Endothelial cell of umbilical vein (primary cell): ENCODE measurements at regions not wholly inside any gene's neighbourhood (a gene's known extent, or its start where the extent isn't known, plus 50 kb on each side); places are given as distances from the start of the nearest gene placed in this dataset.

Experiments
- BruUV-seq: library from RNA; stranded (reverse); fragments of 400-500 nt; replicated peaks from 2 replicates; lab custom pipeline; 2021; lab: Mats Ljungman, UMichigan
- CTCF ChIA-PET: fragments of 300-600, 350-600 bp; sonication (Branson Sonifier 250); formaldehyde crosslinking; loops from one replicate; lab custom pipeline; 2021; ENCODE audit warnings: antibody characterized with exemption, inconsistent platforms; lab: Charles Lee
- POLR2A ChIA-PET: fragments of 300-600, 350-600 bp; sonication (Branson Sonifier 250); formaldehyde crosslinking; loops from one replicate; lab custom pipeline; 2021; ENCODE audit warnings: antibody characterized with exemption, inconsistent platforms; lab: Charles Lee
- DNase-seq: peaks from one replicate; pipeline ENCODE4 v3.0.0-alpha.2; 2011; ENCODE audit warnings: low read depth, low spot score
- FAIRE-seq: peaks from 2 replicates; lab custom pipeline; 2011; peaks lifted over from hg19 to GRCh38; lab: Jason Lieb, UNC
- H2AFZ ChIP-seq: 2 replicates; pipeline ENCODE4 v1.6.0; 2012; ENCODE audit warnings: low read depth, low read length, control low read depth, inconsistent platforms
- H3K27ac ChIP-seq: 2 replicates; pipeline ENCODE4 v1.5.1; 2011; ENCODE audit warnings: low read depth, mild to moderate bottlenecking, control low read depth, low read length, moderate library complexity; ENCODE audit not compliant: insufficient read depth
- H3K27me3 ChIP-seq, 2 experiments: 2 replicates each; pipeline versions ENCODE4 v1.6.0 to v1.6.1; 2011; ENCODE audit warnings: low read length in 2 of 2, mixed read lengths in 1 of 2; ENCODE audit not compliant: control insufficient read depth in 2 of 2, insufficient read depth in 2 of 2
- H3K36me3 ChIP-seq, 2 experiments: 2 replicates in 1 of 2; 3 replicates in 1 of 2; pipeline ENCODE4 v1.5.1; 2011; ENCODE audit warnings: low read length in 2 of 2, mild to moderate bottlenecking in 1 of 2, moderate library complexity in 1 of 2; ENCODE audit not compliant: control insufficient read depth in 2 of 2, insufficient read depth in 2 of 2; ENCODE audit errors: extremely low read depth in 1 of 2
- H3K4me1 ChIP-seq: 3 replicates; pipeline ENCODE4 v1.5.1; 2011; ENCODE audit warnings: mild to moderate bottlenecking, low read length; ENCODE audit not compliant: control insufficient read depth, insufficient read depth; ENCODE audit errors: extremely low read depth
- H3K4me2 ChIP-seq: 2 replicates; pipeline ENCODE4 v1.6.1; 2011; ENCODE audit warnings: low read length, control low read depth, mixed read lengths; ENCODE audit not compliant: insufficient read depth
- H3K4me3 ChIP-seq, 3 experiments: fragments of 200-600 bp in 1 of 3; sonication (generic), shearing (Covaris generic) in 1 of 3; replicated peaks in 1 of 3; 2 replicates each; pipeline ENCODE4 v1.5.1; 2011 to 2016; ENCODE audit warnings: control low read depth in 3 of 3, low read length in 3 of 3, mild to moderate bottlenecking in 2 of 3, inconsistent platforms in 1 of 3, low read depth in 1 of 3, moderate library complexity in 1 of 3; ENCODE audit not compliant: insufficient read depth in 1 of 3
- H3K79me2 ChIP-seq: 2 replicates; pipeline ENCODE4 v1.6.0; 2012; ENCODE audit warnings: low read length, inconsistent platforms; ENCODE audit not compliant: control insufficient read depth, insufficient read depth
- H3K9ac ChIP-seq: replicated peaks from 2 replicates; pipeline ENCODE3; 2011; ENCODE audit warnings: low read length, control low read depth; ENCODE audit not compliant: insufficient read depth; ENCODE audit errors: extremely low read depth
- H3K9me1 ChIP-seq: replicated peaks from 3 replicates; pipeline ENCODE4 v1.6.0; 2011; ENCODE audit warnings: mild to moderate bottlenecking, low read length; ENCODE audit not compliant: control insufficient read depth, insufficient read depth; ENCODE audit errors: extremely low read depth
- H3K9me3 ChIP-seq: replicated peaks from 2 replicates; pipeline ENCODE4 v1.5.1; 2012; ENCODE audit warnings: low read length, inconsistent platforms; ENCODE audit not compliant: control insufficient read depth, insufficient read depth
- H4K20me1 ChIP-seq: replicated peaks from 2 replicates; pipeline ENCODE3; 2011; ENCODE audit warnings: mild to moderate bottlenecking, low read length; ENCODE audit not compliant: control insufficient read depth, insufficient read depth; ENCODE audit errors: extremely low read depth
- CTCF ChIP-seq, 2 donors: IDR thresholded peaks; 1 replicate in 1 of 2; 2 replicates in 1 of 2; pipeline ENCODE4 v1.5.1; 2011; ENCODE audit warnings: low read length in 2 of 2, mild to moderate bottlenecking in 2 of 2, moderate library complexity in 2 of 2, control low read depth in 1 of 2, inconsistent platforms in 1 of 2, low read depth in 1 of 2; ENCODE audit not compliant: insufficient read depth in 1 of 2; ENCODE audit errors: extremely low read depth in 1 of 2
- EZH2 ChIP-seq: IDR thresholded peaks from 2 replicates; pipeline ENCODE4 v1.6.1; 2012; ENCODE audit warnings: borderline replicate concordance, low read depth, mild to moderate bottlenecking, moderate library complexity, low read length, inconsistent platforms; ENCODE audit not compliant: severe bottlenecking
- FOS ChIP-seq: IDR thresholded peaks from 2 replicates; pipeline ENCODE4 v1.6.1; 2011; ENCODE audit warnings: mild to moderate bottlenecking, low read length, moderate library complexity, borderline replicate concordance; ENCODE audit not compliant: insufficient read depth
- GATA2 ChIP-seq: IDR thresholded peaks from 2 replicates; pipeline ENCODE4 v1.7.0; 2011; ENCODE audit warnings: low read depth, mild to moderate bottlenecking, moderate library complexity, mixed read lengths, low read length; ENCODE audit not compliant: insufficient read length, insufficient read depth
- JUN ChIP-seq: IDR thresholded peaks from 2 replicates; pipeline ENCODE4 v1.6.1; 2011; ENCODE audit warnings: borderline replicate concordance, low read depth; ENCODE audit not compliant: insufficient read length, insufficient read depth
- MAX ChIP-seq: IDR thresholded peaks from 2 replicates; pipeline ENCODE4 v1.6.1; 2011; ENCODE audit not compliant: insufficient read depth, insufficient read length
- MYC ChIP-seq: IDR thresholded peaks from one replicate; pipeline ENCODE4 v1.6.1; 2011; ENCODE audit warnings: mild to moderate bottlenecking, low read depth, low read length
- POLR2A ChIP-seq: IDR thresholded peaks from 2 replicates; pipeline ENCODE4 v1.6.1; 2012; ENCODE audit warnings: low read depth, mild to moderate bottlenecking, control low read depth, low read length
- POLR2AphosphoS5 ChIP-seq: IDR thresholded peaks from 2 replicates; pipeline ENCODE4 v1.6.1; 2012; ENCODE audit warnings: low read depth, mild to moderate bottlenecking, control low read depth, low read length, moderate library complexity; ENCODE audit not compliant: insufficient read depth
- dilution Hi-C: fragments of 300-500 bp; cut with MboI; formaldehyde crosslinking; loops from one replicate; pipeline ENCODE4 v1.15.0; 2019; ENCODE audit warnings: low sequenced_read_pairs; ENCODE audit not compliant: extremely low pct_ligation_motif_present
- intact Hi-C: fragments of 100-400 bp; cut with micrococcal nuclease; formaldehyde crosslinking; loops from one replicate; pipeline ENCODE4 v1.10.0; 2022

- no peak overlapping the region for H3K4me3 ChIP-seq
- no peaks in the 10 kb centered on the region for H3K9me3 ChIP-seq
- dilution Hi-C loops (no loop called here), intact Hi-C loops (no loop called here)
- H3K27ac ChIP-seq: no peak overlapping the region
- no peak overlapping the region for H3K9ac ChIP-seq
- ChIA-PET CTCF (no interaction called here), POLR2A (no interaction called here)
- H3K4me1 ChIP-seq: no peaks in the 10 kb centered on the region
- H3K36me3 ChIP-seq: no peaks in the 10 kb centered on the region
- TF ChIP-seq MAX (no peak), JUN (no peak), EZH2 (no peak), GATA2 (no peak), POLR2AphosphoS5 (no peak), FOS (no peak), MYC (no peak), POLR2A (no peak), CTCF (IDR thresholded peaks at IDR 0.05; ENCODE audit: extremely low read depth in 1 of 2, insufficient read depth in 1 of 2, low read depth in 1 of 2, low read length in 2 of 2) (no peak)
- no TSS peak for BruUV-seq
- no peaks in the 10 kb centered on the region for H4K20me1 ChIP-seq
- no peaks in the 10 kb centered on the region for H3K79me2 ChIP-seq
- DNase-seq (no peak), FAIRE-seq (no peak)
- H3K27me3 ChIP-seq: no peaks in the 10 kb centered on the region
- no peak overlapping the region for H2AFZ ChIP-seq
- no peak overlapping the region for H3K4me2 ChIP-seq
- H3K9me1 ChIP-seq: no peaks in the 10 kb centered on the region
Measured at GRCh38 chr19:34596115-34596514, 80.8 kb downstream of the SCGB2B2 start.
